ENCODE measurements at regions not wholly inside any gene's neighbourhood (a gene's known extent, or its start where the extent isn't known, plus 50 kb on each side); places are given as distances from the start of the nearest gene placed in this dataset.

- WGBS: 94% methylated on average over 3 of the region's 3 CpGs
- Histone ChIP-seq H3K27ac (no peak overlapping the region), H3K27me3 (peaks cover 4% of the 10 kb centered on the region), H3K9me3 (no peaks in the 10 kb centered on the region), H3K4me1 (no peaks in the 10 kb centered on the region), H3K4me3 (no peak overlapping the region), H3K36me3 (no peaks in the 10 kb centered on the region)
- TF ChIP-seq EP300 (IDR thresholded peaks at IDR 0.05): no peak
- DNase-seq (ENCODE audit: low spot score in 2 of 2): no peak
These were observed 149.4 kb downstream of the KDR start for GRCh38 chr4:54976031-54976430.

- DNase-seq (ENCODE audit: low spot score in 2 of 2): no peak
- H3K36me3 ChIP-seq: no peaks in the 10 kb centered on the region
- 77% methylated on average over 1 of the region's 1 CpG for WGBS
- TF ChIP-seq, protein P1, sequence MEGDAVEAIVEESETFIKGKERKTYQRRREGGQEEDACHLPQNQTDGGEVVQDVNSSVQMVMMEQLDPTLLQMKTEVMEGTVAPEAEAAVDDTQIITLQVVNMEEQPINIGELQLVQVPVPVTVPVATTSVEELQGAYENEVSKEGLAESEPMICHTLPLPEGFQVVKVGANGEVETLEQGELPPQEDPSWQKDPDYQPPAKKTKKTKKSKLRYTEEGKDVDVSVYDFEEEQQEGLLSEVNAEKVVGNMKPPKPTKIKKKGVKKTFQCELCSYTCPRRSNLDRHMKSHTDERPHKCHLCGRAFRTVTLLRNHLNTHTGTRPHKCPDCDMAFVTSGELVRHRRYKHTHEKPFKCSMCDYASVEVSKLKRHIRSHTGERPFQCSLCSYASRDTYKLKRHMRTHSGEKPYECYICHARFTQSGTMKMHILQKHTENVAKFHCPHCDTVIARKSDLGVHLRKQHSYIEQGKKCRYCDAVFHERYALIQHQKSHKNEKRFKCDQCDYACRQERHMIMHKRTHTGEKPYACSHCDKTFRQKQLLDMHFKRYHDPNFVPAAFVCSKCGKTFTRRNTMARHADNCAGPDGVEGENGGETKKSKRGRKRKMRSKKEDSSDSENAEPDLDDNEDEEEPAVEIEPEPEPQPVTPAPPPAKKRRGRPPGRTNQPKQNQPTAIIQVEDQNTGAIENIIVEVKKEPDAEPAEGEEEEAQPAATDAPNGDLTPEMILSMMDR (IDR thresholded peaks at IDR 0.05): no peak
- TF ChIP-seq POLR2A (IDR thresholded peaks at IDR 0.05) (no peak), POLR2AphosphoS5 (IDR thresholded peaks at IDR 0.05) (no peak), EP300 (IDR thresholded peaks at IDR 0.05) (no peak)
- H3K4me3 ChIP-seq: no peak overlapping the region
- H3K27ac ChIP-seq: no peak overlapping the region
- H3K9me3 ChIP-seq: no peaks in the 10 kb centered on the region
- H3K27me3 ChIP-seq: peaks cover 4% of the 10 kb centered on the region
- H3K4me1 ChIP-seq: no peaks in the 10 kb centered on the region
These were observed 151.6 kb downstream of the KDR start for GRCh38 chr4:54973784-54974183.

- Histone ChIP-seq H3K27ac (no peak overlapping the region), H3K4me3 (no peak overlapping the region), H3K27me3 (no peaks in the 10 kb centered on the region), H3K36me3 (no peaks in the 10 kb centered on the region), H3K9me3 (no peaks in the 10 kb centered on the region), H3K4me1 (no peaks in the 10 kb centered on the region)
- TF ChIP-seq, protein P1 (IDR thresholded peaks at IDR 0.05): peak; percentile 53 to 54
- TF ChIP-seq POLR2AphosphoS5 (IDR thresholded peaks at IDR 0.05): no peak
- DNase-seq (ENCODE audit: low spot score in 2 of 2): no peak
- 12% methylated on average over 7 of the region's 7 CpGs for WGBS
These were observed 153.9 kb downstream of the KDR start for GRCh38 chr4:54971474-54971950.

- H3K27me3 ChIP-seq: no peaks in the 10 kb centered on the region
- H3K36me3 ChIP-seq: no peaks in the 10 kb centered on the region
- no peak for TF ChIP-seq EP300 (IDR thresholded peaks at IDR 0.05)
- TF ChIP-seq, protein P1 (IDR thresholded peaks at IDR 0.05): no peak
- no peak for TF ChIP-seq POLR2AphosphoS5 (IDR thresholded peaks at IDR 0.05)
- TF ChIP-seq POLR2A (IDR thresholded peaks at IDR 0.05): no peak
- WGBS: 72% methylated on average over 3 of the region's 3 CpGs
- no peak overlapping the region for H3K27ac ChIP-seq
- no peak overlapping the region for H3K4me3 ChIP-seq
- no peaks in the 10 kb centered on the region for H3K4me1 ChIP-seq
- H3K9me3 ChIP-seq: no peaks in the 10 kb centered on the region
- DNase-seq (ENCODE audit: low spot score in 2 of 2): no peak
These were observed 158.1 kb downstream of the KDR start for GRCh38 chr4:54967289-54967688.

DNA sequence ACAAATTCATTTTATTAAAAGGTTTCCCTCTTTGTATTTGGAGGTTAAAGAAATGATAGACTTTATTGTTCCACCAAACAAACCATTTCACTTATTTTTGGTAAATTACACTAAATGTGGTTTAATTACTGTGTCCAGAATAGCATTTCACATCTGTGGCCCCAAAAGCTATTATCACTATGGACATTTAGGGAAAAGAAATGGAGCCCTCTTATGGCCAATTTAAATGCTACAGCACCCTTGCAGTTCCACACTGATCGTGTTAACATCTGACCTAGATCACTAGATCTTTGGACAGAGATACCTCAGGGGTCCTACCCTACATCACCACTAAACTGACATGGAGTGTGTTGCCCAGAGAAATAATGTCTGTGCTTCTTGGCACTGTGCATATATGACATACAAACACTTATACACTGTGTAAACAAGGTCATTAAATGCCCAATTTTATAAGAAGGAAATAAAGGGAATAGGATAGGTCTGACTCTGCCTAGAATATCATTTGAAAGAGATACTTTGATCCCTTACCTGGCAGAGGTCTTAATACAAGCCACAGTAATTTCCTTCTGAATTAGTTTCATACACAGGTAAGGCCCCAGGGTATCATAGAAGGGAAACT, 163.9 kb downstream of the KDR start:
- Histone ChIP-seq H3K27me3 (no peaks in the 10 kb centered on the region), H3K4me3 (no peak overlapping the region), H3K27ac (no peak overlapping the region), H3K9me3 (no peaks in the 10 kb centered on the region), H3K36me3 (no peaks in the 10 kb centered on the region), H3K4me1 (no peaks in the 10 kb centered on the region)
- TF ChIP-seq, protein P1 (IDR thresholded peaks at IDR 0.05): peak; percentile 17 to 40
- TF ChIP-seq POLR2AphosphoS5 (IDR thresholded peaks at IDR 0.05) (no peak), POLR2A (IDR thresholded peaks at IDR 0.05) (no peak), EP300 (IDR thresholded peaks at IDR 0.05) (no peak)
- 0% methylated on average over 1 of the region's 1 CpG for WGBS
- no peak for DNase-seq (ENCODE audit: low spot score in 2 of 2)

GRCh38 chr4:54959651-54960116, 165.7 kb downstream of the KDR start:
- Histone ChIP-seq H3K27me3 (no peaks in the 10 kb centered on the region), H3K4me3 (no peak overlapping the region), H3K27ac (no peak overlapping the region), H3K36me3 (no peaks in the 10 kb centered on the region), H3K9me3 (no peaks in the 10 kb centered on the region), H3K4me1 (no peaks in the 10 kb centered on the region)
- DNase-seq (ENCODE audit: low spot score in 2 of 2): no peak
- WGBS: 68% methylated on average over 3 of the region's 3 CpGs
- TF ChIP-seq POLR2A (IDR thresholded peaks at IDR 0.05) (no peak), POLR2AphosphoS5 (IDR thresholded peaks at IDR 0.05) (no peak), EP300 (IDR thresholded peaks at IDR 0.05) (no peak)
- TF ChIP-seq, protein P1 (IDR thresholded peaks at IDR 0.05): no peak

Data from suprapubic skin (tissue), 4 donors.